HG03159 (cell line): ENCODE measurements at regions not wholly inside any gene's neighbourhood (a gene's known extent, or its start where the extent isn't known, plus 50 kb on each side); places are given as distances from the start of the nearest gene placed in this dataset.
"Not testable (repeated sequence)": the region's sequence is repeated elsewhere in the genome, so short reads cannot be mapped to it uniquely, and the experiment has no call there.

Source experiments
- ATAC-seq: cut with Tn5 transposase; IDR thresholded peaks from one replicate; pipeline ENCODE4 v1.9.1; 2021; ENCODE audit warnings: mild to moderate bottlenecking, moderate library complexity; ENCODE audit not compliant: unreplicated experiment

DNA sequence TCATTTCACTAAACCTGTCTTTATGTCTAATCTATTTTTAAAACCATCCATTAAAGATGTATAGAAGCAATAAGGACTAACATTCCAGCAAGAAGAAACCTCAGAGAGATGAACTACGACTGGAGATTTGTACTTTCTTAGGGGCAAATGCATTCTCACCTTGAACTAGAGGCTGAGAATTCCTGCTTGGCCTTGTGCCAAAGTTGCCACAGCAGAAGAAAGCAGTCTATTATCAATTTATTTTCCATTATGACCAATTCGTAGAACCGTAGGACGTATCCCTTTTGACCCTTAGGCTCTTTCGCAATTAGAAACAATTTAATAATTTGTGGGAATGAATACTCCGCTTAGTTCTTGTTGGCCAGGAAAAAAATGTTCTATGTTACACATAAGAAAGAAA lies 1647.4 kb upstream of the CDH9 start:
- ATAC-seq, result no peak

DNA sequence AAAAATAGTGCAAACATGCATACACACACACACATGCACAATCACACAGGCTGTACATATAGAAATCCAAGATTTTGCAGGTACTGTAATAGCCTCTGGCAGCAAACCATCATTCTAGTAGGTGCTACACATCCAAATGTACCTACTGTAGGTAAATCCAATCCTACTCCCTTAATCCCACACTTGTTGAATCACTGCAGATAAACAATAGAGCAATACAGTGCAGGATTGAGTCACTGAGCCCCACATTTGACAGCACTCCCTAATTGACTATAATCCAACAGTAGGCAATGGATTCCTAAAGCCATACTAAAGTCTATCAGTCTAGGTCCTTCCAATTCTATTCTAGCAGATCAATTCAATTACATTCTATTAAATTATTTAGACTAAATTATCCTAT lies 1640.5 kb upstream of the CDH9 start:
- ATAC-seq, result no peak

DNA sequence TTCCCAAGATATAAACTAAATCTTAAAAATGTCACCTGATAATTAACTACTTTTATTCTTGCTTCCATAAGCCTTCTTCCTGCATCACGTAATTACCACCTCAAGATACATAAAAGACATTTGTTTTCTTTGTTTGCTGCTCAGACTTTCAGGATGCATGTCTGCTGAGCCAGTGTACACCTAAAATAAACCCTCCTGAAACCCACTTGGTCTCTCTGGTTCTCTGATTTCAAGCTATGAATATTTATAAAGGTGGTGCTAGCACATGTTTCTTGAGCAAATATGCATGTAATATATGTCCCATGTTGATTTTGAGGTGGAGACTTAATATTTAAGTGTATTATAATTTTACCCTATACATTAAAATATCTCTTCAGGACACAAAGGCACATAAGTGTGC lies 1627.7 kb upstream of the CDH9 start:
- ATAC-seq, result no peak

DNA sequence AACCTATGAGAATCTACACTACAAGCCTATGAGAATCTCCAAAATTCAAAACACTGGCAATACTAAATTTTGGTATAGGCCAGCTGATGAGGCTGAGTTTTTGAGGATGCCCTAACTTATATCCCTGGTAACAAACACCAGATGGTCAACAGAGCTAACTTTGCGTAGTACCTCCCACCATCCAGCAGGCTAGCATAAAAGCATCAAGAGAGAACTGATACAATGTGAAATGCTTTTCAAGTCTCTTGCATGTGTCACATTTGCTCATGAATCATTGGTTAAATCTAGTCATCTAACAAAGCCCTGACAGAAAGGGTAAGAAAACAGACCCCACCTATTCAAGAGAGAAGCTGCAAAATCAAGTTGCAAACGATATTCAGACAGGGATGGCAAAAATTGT lies 1609.7 kb upstream of the CDH9 start:
- no peak for ATAC-seq

DNA sequence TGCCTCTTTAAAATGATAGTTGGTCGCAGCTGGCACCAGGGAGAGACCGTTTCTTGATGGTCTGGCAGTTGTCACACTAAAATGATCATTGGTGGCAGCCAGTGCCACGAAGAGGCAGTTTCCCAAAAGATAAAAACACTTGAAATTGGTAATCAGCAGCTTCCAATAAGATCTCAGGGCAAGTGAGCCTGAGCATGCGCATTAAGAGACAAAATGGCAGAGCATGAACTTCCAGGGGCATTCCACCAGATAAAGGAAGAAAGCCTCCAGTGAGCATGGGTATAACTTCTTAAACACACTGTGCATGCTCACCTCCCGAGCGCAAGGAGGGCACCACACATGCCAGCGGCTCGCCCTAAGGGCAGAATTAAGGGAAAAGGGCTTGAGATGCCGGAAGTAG lies 1594.2 kb upstream of the CDH9 start:
- ATAC-seq, result no peak

DNA sequence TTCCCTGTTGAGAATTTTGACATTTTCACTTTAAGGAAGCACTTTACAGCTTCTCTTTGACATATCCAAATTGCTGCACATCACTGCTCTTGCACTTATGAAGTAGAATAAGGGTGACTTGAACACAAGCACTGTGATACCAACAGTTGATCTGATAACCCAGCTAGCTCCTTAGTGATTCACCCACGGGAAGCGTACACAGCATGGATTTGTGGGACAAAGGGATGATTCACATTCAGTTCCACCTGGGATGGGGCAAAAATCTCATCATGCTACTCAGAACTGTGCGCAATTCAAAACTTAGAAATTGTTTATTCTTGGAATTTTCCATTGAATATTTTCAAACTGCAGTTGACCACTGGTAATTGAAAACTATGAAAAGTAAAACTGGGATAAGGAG lies 1565.5 kb upstream of the CDH9 start:
- ATAC-seq, result no peak

DNA sequence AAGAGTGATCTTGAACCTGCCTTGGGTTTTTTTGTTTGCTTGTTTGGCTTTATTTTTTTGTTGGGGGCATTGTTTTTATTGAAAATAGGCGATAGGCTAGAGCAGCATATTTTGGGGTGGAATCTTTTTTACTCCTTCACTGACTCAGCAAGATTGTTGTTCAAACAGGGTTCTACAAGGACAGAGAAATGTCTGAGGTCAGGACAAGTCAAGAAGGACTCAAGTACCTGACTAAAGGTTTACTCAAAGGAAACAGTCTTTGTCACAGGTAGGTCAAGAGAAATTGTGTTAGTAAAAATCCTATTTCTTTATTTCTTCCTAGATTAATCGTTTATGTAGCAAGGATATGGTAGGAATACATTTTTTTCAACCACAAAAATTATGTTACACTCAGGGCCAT lies 1564.0 kb upstream of the CDH9 start:
- ATAC-seq, result no peak

DNA sequence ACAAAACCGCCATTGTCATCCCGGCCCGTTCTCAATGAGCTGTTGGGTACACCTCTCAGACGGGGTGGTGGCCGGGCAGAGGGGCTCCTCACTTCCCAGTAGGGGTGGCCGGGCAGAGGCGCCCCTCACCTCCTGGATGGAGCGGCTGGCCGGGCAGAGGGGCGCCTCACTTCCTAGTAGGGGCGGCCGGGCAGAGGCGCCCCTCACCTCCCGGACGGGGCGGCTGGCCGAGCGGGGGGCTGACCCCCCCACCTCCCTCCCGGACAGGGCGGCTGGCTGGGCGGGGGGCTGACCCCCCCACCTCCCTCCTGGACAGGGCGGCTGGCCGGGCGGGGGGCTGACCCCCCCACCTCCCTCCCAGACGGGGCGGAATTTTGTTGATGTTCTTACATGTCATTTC lies 1558.3 kb upstream of the CDH9 start:
- ATAC-seq, result not testable (repeated sequence)

DNA sequence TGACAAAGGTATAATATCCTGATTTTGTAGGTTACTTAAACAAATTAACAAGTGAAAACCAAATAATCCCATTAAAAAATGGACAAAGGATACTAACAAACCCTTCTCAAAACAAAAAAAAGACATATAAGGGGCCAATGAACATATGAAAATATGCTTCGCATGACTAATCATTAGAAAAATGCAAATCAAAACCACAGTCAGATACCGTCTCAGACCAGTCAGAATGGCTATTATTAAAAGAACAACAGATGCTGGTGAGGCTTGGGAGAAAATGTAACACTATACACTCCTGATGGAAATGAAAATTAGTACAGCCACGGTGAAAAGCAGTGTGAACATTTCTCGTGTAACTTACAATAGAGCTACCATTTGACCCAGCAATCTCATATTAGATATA lies 1542.2 kb upstream of the CDH9 start:
- ATAC-seq, result no peak

DNA sequence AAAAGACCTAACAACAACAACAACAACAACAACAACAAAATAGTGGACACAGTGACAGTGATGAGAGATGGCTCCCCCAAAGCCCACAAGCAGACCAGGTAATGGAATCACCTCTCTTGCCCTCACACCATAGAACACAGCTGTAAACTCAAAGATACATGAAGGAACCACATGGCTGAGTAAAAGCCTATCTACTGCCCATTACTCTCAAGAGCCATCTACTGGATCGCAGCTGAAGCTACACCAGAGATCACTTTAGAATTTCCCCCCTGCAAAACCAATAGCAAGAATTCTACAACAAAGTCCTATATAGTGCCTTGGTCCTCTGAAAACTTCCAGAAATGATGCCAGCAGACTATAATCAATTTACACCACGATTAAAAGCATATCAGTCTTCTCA lies 1537.6 kb upstream of the CDH9 start:
- no peak for ATAC-seq

DNA sequence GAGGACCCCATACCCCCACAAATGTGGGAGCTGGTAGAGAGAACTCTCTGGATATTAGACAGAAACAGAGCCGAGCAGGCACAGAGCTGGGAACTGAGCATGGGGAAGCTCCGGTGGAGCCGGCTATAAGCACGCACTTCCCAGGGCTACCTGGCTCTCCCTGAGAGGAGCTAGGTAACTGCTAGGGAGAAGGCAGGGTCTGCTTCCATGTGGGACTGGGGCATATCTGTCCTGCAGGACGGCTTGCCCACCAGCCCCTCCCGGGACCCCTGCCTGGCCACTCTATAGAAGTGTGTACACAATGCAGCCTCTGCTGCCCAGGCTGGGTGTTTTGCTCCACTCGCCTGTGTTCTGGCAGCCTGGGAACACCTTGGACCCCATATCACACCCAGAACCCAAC lies 1537.0 kb upstream of the CDH9 start:
- no peak for ATAC-seq

DNA sequence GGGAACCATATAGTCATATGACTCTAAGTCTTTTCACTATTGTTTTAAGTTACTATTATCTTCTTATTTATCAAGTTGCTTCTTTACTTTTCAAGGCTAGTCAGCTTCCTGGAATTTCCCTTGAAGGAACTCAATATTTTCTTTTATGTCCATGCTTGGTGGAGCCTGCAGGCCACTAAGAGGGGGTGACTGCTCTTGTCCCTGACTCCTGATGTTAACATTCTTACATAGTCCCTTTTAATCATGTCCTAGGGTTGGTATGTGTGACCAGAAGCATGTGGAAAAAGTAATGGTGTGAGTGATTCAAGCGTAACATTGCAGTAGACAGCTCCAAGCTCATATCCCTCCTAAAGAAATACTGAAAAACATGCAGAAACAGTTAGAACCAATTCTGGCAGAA lies 1536.2 kb upstream of the CDH9 start:
- no peak for ATAC-seq

DNA sequence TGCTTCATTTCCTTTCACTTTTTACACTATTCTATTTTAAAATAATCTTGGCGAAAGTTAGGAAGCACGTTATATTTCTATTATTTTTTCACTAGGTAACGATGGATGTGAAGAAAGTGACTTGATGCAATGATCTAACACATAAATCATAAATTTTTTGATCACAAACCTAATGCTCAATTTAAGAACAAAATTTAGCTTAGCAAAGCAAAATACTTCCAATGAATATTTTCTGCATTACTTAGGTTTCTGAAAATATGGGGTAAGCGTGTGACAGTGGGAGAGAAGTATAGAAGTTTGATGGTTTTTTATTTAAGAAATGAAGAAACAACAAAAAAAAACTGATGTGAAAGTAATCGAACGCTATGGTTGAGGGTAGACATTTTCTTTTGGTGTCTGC lies 1528.7 kb upstream of the CDH9 start:
- ATAC-seq, result no peak

DNA sequence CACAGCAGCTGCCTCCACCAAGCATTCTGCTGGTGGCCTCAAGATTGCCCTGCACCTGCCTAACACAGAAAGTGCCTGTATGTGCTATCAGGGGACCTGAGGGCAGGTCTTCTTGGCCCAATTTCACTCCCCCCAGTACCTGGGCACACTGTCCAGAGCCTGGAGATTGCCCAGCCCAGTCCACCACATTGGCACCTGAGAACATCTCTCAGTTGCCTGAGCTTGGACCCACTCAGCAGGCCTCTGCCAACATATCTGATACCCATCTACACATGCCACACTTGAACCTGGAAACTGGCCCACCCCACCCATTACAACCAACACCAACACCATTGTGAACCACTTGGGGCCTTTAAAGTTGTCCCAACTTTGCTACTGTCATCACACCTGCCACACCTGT lies 1523.1 kb upstream of the CDH9 start:
- no peak for ATAC-seq

DNA sequence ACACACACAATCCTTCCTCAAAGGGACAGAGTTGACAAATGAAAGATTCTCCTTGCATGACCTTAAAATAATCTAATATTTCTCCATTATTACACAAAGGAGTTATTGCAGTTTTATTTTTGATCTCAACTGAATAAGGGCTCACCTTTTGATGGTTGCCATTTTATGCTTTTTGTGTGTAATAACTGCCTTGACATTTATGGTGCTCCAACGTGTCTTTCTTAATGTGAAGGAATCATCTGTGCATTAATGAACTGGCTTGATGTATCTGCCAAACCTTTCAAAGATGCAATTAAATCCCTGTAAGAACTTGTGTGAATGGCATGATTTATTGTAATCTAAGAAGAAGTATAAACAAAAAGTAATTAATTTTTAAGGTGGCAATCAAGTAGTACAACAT lies 1519.8 kb upstream of the CDH9 start:
- ATAC-seq, result no peak

DNA sequence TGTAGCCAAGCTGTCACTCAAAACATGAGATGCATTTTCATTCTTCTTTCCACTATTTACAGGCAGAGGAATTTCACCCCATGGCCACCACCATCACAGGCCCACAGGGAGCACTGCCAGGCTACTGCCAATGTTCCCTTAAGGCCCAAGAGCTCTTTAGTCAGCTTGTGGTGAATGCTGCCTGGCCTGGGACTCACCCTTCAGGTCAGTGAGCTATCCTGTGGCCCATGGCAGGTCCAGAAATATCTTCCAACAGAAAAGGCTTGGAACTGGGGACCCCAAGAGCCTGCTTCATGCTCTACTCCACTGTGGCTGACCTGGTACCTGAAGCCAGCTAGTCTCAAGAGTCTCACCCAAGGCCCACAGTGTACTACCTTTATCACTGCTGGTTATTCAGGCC lies 1518.7 kb upstream of the CDH9 start:
- no peak for ATAC-seq

DNA sequence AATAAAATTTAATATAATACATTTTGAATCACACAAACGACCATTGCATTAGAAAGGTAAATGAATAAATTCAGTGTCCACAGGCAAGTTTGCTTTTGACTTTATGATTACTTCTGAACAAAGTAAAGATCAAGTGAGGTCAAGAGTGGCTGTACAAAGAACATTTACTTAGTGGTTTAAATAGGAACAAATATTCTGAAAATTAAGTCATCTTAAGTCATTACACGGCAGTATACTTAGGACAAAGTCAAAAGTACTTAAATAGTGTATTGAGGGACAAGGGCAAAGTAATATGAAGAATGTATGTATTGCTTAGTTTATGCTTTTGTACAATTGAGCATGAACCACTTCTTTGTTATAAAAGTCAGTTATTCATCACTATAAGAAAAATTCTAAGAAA lies 1511.2 kb upstream of the CDH9 start:
- ATAC-seq, result no peak

DNA sequence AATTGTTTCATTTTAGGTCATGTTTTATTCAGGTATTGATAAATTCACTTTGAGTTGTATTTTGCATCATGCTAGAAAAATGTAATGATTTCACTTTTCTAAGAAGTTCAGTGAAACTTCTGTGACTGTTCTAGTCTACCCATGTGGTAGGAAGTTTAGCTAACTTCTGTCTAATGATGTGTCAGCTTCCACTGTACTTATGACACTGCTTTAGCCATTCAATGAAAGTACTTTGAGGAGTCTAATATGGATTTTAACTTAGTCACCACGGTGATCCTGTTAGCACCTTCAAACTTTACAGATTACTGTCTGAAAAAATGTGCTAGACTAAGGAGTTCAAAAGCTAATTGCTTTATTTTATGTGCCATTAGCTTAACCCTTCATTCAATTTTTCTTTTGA lies 1510.5 kb upstream of the CDH9 start:
- no peak for ATAC-seq

DNA sequence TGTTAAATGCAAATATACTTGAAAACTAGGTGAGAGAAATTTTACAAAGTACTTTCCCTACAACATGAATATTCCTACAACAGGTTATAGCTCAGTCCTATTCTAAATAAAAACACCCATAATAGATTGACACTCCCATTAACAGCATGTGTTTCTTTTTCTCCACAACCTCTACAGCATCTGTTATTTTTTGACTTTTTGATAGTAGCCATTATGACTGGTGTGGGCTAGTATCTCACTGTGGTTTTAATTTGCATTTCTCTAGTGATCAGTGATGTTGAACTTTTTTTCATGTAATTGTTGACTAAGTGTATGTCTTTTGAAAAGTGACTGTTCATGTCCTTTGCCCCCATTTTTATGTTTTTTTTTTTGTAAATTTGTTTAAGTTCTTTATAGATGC lies 1506.1 kb upstream of the CDH9 start:
- no peak for ATAC-seq

DNA sequence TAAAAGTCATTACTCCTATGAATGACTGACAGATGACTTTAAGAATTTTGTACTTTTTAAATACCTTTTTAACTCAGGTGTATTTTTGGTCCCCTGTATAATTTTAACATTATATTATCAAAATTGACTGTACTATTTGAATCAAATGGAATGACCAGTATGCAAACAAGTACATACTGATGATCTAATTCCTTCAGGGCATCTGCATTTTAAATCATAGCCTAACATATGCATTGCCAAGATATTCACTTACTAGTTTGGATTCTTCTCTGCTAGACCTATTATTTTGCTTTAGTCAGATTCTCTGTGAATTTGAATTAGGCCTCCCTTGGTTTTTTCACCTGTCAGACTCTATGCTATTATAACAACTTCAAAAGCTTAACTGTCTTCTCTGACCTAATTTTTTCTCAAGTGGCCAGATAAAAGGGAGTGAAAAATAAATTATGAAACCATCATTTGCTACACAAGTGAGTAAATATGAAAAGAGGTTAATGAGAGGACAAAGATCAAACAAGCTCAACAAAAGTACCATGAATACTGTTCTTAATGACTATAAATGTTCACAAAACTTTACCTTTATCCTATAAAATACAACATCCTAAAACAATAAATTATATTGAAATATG lies 1505.2 kb upstream of the CDH9 start:
- ATAC-seq, result no peak

DNA sequence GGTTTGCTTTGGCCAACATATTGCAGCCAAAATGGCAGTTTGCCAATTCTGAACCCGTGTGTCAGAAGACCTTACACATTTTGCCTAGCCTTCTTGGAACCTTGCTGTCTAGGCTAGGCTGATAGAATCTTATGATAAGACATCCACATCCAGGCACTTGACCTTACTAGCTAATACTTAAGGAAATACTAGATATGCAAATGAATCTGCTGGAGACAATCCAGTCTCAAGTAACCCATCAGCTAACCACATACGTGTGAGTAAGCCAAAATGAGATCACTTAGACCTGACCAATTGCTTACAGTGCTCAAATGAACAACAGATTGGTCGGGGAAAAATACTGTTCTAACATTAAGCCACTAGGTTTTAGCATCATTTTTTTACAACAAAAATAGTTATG lies 1504.6 kb upstream of the CDH9 start:
- ATAC-seq, result no peak

DNA sequence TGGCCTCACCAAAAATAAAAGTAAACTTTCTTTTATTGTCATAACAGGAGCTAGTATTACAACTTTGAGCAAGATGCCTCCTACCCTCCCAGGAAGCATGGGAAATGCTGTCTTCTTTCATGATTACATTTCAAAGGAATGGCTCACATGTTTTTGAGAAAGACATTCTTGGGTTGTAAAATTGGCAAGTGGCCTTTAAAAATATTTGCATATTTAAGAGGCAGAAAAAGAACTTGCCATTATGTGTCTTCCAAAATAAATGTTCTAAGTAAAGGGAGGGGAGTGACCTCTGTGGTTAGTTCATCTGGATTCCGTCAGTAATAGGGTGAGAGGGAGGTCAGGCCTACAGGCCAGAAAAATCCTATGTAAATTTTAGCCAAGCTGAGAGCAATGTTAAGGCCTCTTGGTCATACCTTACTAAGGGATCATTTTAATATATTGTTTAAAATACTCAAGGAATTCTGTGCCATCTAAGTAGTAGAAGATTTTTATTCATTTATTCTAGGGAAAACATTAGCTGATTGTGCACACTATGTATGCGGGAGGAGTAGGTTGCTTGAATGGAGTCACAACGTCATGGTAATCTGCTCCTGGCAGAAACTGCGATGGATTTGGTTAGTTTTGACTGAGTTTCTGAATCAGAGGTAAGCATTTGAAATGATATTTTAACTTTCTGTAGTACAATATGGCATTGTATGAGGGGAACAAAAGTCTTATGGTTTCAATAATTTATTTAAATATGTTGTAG lies 1485.7 kb upstream of the CDH9 start:
- ATAC-seq, result no peak

DNA sequence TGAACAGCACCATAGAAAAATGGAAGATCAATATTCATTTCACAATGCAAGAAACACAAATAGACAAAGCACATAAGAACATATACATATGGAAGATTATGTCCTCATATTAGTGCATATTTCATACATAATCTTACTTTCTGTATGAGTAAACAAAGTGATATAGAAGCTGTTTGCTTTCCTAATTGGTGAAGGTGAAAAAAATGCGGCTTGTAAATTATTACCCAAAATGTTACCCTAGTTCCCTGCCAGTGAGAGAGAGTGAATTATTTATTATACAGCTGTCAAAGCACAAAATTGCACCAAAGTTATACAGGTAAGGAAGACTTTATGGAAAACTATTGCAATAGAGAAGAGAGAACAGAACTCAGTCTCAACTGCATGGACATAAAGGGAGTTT lies 1485.0 kb upstream of the CDH9 start:
- ATAC-seq, result no peak
